ENCODE measurements at regions not wholly inside any gene's neighbourhood (a gene's known extent, or its start where the extent isn't known, plus 50 kb on each side); places are given as distances from the start of the nearest gene placed in this dataset. TPM values are rescaled to one million over a fixed set of nuclear protein-coding genes. Genes with fewer than 3 reads are reported as not detected.

Small RNA genes in the stretch of these regions (small RNA-seq; reads per million reads assigned to genes)
- not detected for gene AL512324.1 (ENCODE audit: low replicate concordance)
- gene MIR3156-1 (ENCODE audit: low replicate concordance): not detected
- gene RNU6-1207P (ENCODE audit: low replicate concordance): not detected
